Endothelial cell of umbilical vein (primary cell): ENCODE measurements at regions not wholly inside any gene's neighbourhood (a gene's known extent, or its start where the extent isn't known, plus 50 kb on each side); places are given as distances from the start of the nearest gene placed in this dataset.

Source experiments
- BruUV-seq: library from RNA; stranded (reverse); fragments of 400-500 nt; replicated peaks from 2 replicates; lab custom pipeline; 2021; lab: Mats Ljungman, UMichigan
- CTCF ChIA-PET: fragments of 300-600, 350-600 bp; sonication (Branson Sonifier 250); formaldehyde crosslinking; loops from one replicate; lab custom pipeline; 2021; ENCODE audit warnings: antibody characterized with exemption, inconsistent platforms; lab: Charles Lee
- POLR2A ChIA-PET: fragments of 300-600, 350-600 bp; sonication (Branson Sonifier 250); formaldehyde crosslinking; loops from one replicate; lab custom pipeline; 2021; ENCODE audit warnings: antibody characterized with exemption, inconsistent platforms; lab: Charles Lee
- DNase-seq: peaks from one replicate; pipeline ENCODE4 v3.0.0-alpha.2; 2011; ENCODE audit warnings: low read depth, low spot score
- FAIRE-seq: peaks from 2 replicates; lab custom pipeline; 2011; peaks lifted over from hg19 to GRCh38; lab: Jason Lieb, UNC
- H2AFZ ChIP-seq: 2 replicates; pipeline ENCODE4 v1.6.0; 2012; ENCODE audit warnings: low read depth, low read length, control low read depth, inconsistent platforms
- H3K27ac ChIP-seq: 2 replicates; pipeline ENCODE4 v1.5.1; 2011; ENCODE audit warnings: low read depth, mild to moderate bottlenecking, control low read depth, low read length, moderate library complexity; ENCODE audit not compliant: insufficient read depth
- H3K27me3 ChIP-seq, 2 experiments: 2 replicates each; pipeline versions ENCODE4 v1.6.0 to v1.6.1; 2011; ENCODE audit warnings: low read length in 2 of 2, mixed read lengths in 1 of 2; ENCODE audit not compliant: control insufficient read depth in 2 of 2, insufficient read depth in 2 of 2
- H3K36me3 ChIP-seq, 2 experiments: 2 replicates in 1 of 2; 3 replicates in 1 of 2; pipeline ENCODE4 v1.5.1; 2011; ENCODE audit warnings: low read length in 2 of 2, mild to moderate bottlenecking in 1 of 2, moderate library complexity in 1 of 2; ENCODE audit not compliant: control insufficient read depth in 2 of 2, insufficient read depth in 2 of 2; ENCODE audit errors: extremely low read depth in 1 of 2
- H3K4me1 ChIP-seq: 3 replicates; pipeline ENCODE4 v1.5.1; 2011; ENCODE audit warnings: mild to moderate bottlenecking, low read length; ENCODE audit not compliant: control insufficient read depth, insufficient read depth; ENCODE audit errors: extremely low read depth
- H3K4me2 ChIP-seq: 2 replicates; pipeline ENCODE4 v1.6.1; 2011; ENCODE audit warnings: low read length, control low read depth, mixed read lengths; ENCODE audit not compliant: insufficient read depth
- H3K4me3 ChIP-seq, 3 experiments: fragments of 200-600 bp in 1 of 3; sonication (generic), shearing (Covaris generic) in 1 of 3; replicated peaks in 1 of 3; 2 replicates each; pipeline ENCODE4 v1.5.1; 2011 to 2016; ENCODE audit warnings: control low read depth in 3 of 3, low read length in 3 of 3, mild to moderate bottlenecking in 2 of 3, inconsistent platforms in 1 of 3, low read depth in 1 of 3, moderate library complexity in 1 of 3; ENCODE audit not compliant: insufficient read depth in 1 of 3
- H3K79me2 ChIP-seq: 2 replicates; pipeline ENCODE4 v1.6.0; 2012; ENCODE audit warnings: low read length, inconsistent platforms; ENCODE audit not compliant: control insufficient read depth, insufficient read depth
- H3K9ac ChIP-seq: replicated peaks from 2 replicates; pipeline ENCODE3; 2011; ENCODE audit warnings: low read length, control low read depth; ENCODE audit not compliant: insufficient read depth; ENCODE audit errors: extremely low read depth
- H3K9me1 ChIP-seq: replicated peaks from 3 replicates; pipeline ENCODE4 v1.6.0; 2011; ENCODE audit warnings: mild to moderate bottlenecking, low read length; ENCODE audit not compliant: control insufficient read depth, insufficient read depth; ENCODE audit errors: extremely low read depth
- H3K9me3 ChIP-seq: replicated peaks from 2 replicates; pipeline ENCODE4 v1.5.1; 2012; ENCODE audit warnings: low read length, inconsistent platforms; ENCODE audit not compliant: control insufficient read depth, insufficient read depth
- H4K20me1 ChIP-seq: replicated peaks from 2 replicates; pipeline ENCODE3; 2011; ENCODE audit warnings: mild to moderate bottlenecking, low read length; ENCODE audit not compliant: control insufficient read depth, insufficient read depth; ENCODE audit errors: extremely low read depth
- CTCF ChIP-seq, 2 donors: IDR thresholded peaks; 1 replicate in 1 of 2; 2 replicates in 1 of 2; pipeline ENCODE4 v1.5.1; 2011; ENCODE audit warnings: low read length in 2 of 2, mild to moderate bottlenecking in 2 of 2, moderate library complexity in 2 of 2, control low read depth in 1 of 2, inconsistent platforms in 1 of 2, low read depth in 1 of 2; ENCODE audit not compliant: insufficient read depth in 1 of 2; ENCODE audit errors: extremely low read depth in 1 of 2
- EZH2 ChIP-seq: IDR thresholded peaks from 2 replicates; pipeline ENCODE4 v1.6.1; 2012; ENCODE audit warnings: borderline replicate concordance, low read depth, mild to moderate bottlenecking, moderate library complexity, low read length, inconsistent platforms; ENCODE audit not compliant: severe bottlenecking
- FOS ChIP-seq: IDR thresholded peaks from 2 replicates; pipeline ENCODE4 v1.6.1; 2011; ENCODE audit warnings: mild to moderate bottlenecking, low read length, moderate library complexity, borderline replicate concordance; ENCODE audit not compliant: insufficient read depth
- GATA2 ChIP-seq: IDR thresholded peaks from 2 replicates; pipeline ENCODE4 v1.7.0; 2011; ENCODE audit warnings: low read depth, mild to moderate bottlenecking, moderate library complexity, mixed read lengths, low read length; ENCODE audit not compliant: insufficient read length, insufficient read depth
- JUN ChIP-seq: IDR thresholded peaks from 2 replicates; pipeline ENCODE4 v1.6.1; 2011; ENCODE audit warnings: borderline replicate concordance, low read depth; ENCODE audit not compliant: insufficient read length, insufficient read depth
- MAX ChIP-seq: IDR thresholded peaks from 2 replicates; pipeline ENCODE4 v1.6.1; 2011; ENCODE audit not compliant: insufficient read depth, insufficient read length
- MYC ChIP-seq: IDR thresholded peaks from one replicate; pipeline ENCODE4 v1.6.1; 2011; ENCODE audit warnings: mild to moderate bottlenecking, low read depth, low read length
- POLR2A ChIP-seq: IDR thresholded peaks from 2 replicates; pipeline ENCODE4 v1.6.1; 2012; ENCODE audit warnings: low read depth, mild to moderate bottlenecking, control low read depth, low read length
- POLR2AphosphoS5 ChIP-seq: IDR thresholded peaks from 2 replicates; pipeline ENCODE4 v1.6.1; 2012; ENCODE audit warnings: low read depth, mild to moderate bottlenecking, control low read depth, low read length, moderate library complexity; ENCODE audit not compliant: insufficient read depth
- dilution Hi-C: fragments of 300-500 bp; cut with MboI; formaldehyde crosslinking; loops from one replicate; pipeline ENCODE4 v1.15.0; 2019; ENCODE audit warnings: low sequenced_read_pairs; ENCODE audit not compliant: extremely low pct_ligation_motif_present
- intact Hi-C: fragments of 100-400 bp; cut with micrococcal nuclease; formaldehyde crosslinking; loops from one replicate; pipeline ENCODE4 v1.10.0; 2022

DNA sequence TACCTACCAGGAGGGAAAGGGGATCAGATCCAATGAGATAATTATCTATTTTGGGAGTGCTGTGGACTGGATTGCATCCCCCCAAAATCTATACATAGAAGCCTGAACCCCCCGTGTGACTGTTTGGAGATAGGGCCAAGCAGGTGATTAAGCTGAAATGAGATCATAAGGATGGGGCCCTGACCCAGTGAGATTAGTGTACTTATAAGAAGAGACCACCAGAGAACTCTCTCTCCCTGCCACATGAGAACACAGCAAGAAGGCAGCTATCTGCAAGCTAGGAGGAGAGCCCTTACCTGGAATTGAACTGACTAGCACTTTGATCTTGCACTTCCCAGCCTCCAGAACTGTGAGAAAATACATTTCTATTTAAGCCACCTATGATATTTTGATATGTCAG lies 132.2 kb upstream of the NOX3 start:
- no peak for FAIRE-seq

More for the DNA sequence above, 132.2 kb upstream of the NOX3 start:
- ChIA-PET CTCF (no interaction called here), POLR2A (no interaction called here)
- Histone ChIP-seq H3K4me3 (no peak overlapping the region), H3K9me3 (no peaks in the 10 kb centered on the region), H4K20me1 (no peaks in the 10 kb centered on the region), H3K27me3 (no peaks in the 10 kb centered on the region), H2AFZ (no peak overlapping the region), H3K27ac (no peak overlapping the region), H3K4me1 (no peaks in the 10 kb centered on the region), H3K9ac (no peak overlapping the region), H3K79me2 (no peaks in the 10 kb centered on the region), H3K36me3 (no peaks in the 10 kb centered on the region), H3K9me1 (no peaks in the 10 kb centered on the region), H3K4me2 (no peak overlapping the region)
- intact Hi-C loops: no loop called here
- TF ChIP-seq MYC (no peak), JUN (no peak), MAX (no peak), EZH2 (no peak), CTCF (IDR thresholded peaks at IDR 0.05; ENCODE audit: extremely low read depth in 1 of 2, insufficient read depth in 1 of 2, low read depth in 1 of 2, low read length in 2 of 2) (no peak), POLR2A (no peak), FOS (no peak), POLR2AphosphoS5 (no peak), GATA2 (no peak)
- dilution Hi-C loops: no loop called here
- BruUV-seq: no TSS peak
- no peak for DNase-seq
